Type B pancreatic cell (in vitro differentiated cells): ENCODE measurements at regions not wholly inside any gene's neighbourhood (a gene's known extent, or its start where the extent isn't known, plus 50 kb on each side); places are given as distances from the start of the nearest gene placed in this dataset.

Source experiments
- DNase-seq: peaks from one replicate; pipeline ENCODE4 v3.0.0; 2021; ENCODE audit warnings: mixed read lengths; ENCODE audit not compliant: unreplicated experiment; ENCODE audit errors: extremely low spot score
- H3K27ac Mint-ChIP-seq: 2 replicates; pipeline ENCODE4 v1.8.0; 2021; ENCODE audit warnings: mild to moderate bottlenecking, mixed read lengths
- H3K27me3 Mint-ChIP-seq: 2 replicates; pipeline ENCODE4 v1.8.0; 2021; ENCODE audit warnings: mixed read lengths
- H3K36me3 Mint-ChIP-seq: 2 replicates; pipeline ENCODE4 v1.8.0; 2021; ENCODE audit warnings: mixed read lengths
- H3K4me1 Mint-ChIP-seq: one replicate; pipeline ENCODE4 v1.8.0; 2021; ENCODE audit warnings: mixed read lengths; ENCODE audit not compliant: unreplicated experiment
- H3K4me3 Mint-ChIP-seq: 2 replicates; pipeline ENCODE4 v1.8.0; 2021; ENCODE audit warnings: mild to moderate bottlenecking, mixed read lengths
- H3K9me3 Mint-ChIP-seq: 2 replicates; pipeline ENCODE4 v1.8.0; 2021; ENCODE audit warnings: mixed read lengths
- TF ChIP-seq, protein P1 (sequence below): fragments of 200-600 bp; sonication (generic); conservative IDR thresholded peaks from 2 replicates; pipeline ENCODE4 v1.5.0; 2021; ENCODE audit warnings: antibody characterized with exemption, mild to moderate bottlenecking

DNA sequence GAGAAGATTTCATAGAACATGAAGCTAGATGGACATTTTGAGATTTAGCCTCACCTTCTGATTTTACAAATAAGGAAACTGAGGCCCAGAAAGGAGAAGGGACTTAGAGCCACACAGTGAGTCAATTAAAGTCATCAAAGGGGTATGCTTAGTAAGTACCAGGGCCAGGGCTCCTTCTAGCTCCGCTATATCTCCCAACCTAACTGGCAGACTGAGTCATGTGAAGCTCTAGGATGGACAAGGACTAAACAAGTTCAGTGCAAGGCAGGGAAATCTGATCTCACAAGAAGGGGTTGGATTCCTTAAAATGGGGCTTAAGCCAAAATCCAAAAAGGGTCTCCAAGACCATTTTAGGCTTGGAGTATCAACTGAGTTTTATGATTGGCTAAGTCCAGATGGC lies 215.8 kb downstream of the PHLDA1 start:
- TF ChIP-seq, protein P1, sequence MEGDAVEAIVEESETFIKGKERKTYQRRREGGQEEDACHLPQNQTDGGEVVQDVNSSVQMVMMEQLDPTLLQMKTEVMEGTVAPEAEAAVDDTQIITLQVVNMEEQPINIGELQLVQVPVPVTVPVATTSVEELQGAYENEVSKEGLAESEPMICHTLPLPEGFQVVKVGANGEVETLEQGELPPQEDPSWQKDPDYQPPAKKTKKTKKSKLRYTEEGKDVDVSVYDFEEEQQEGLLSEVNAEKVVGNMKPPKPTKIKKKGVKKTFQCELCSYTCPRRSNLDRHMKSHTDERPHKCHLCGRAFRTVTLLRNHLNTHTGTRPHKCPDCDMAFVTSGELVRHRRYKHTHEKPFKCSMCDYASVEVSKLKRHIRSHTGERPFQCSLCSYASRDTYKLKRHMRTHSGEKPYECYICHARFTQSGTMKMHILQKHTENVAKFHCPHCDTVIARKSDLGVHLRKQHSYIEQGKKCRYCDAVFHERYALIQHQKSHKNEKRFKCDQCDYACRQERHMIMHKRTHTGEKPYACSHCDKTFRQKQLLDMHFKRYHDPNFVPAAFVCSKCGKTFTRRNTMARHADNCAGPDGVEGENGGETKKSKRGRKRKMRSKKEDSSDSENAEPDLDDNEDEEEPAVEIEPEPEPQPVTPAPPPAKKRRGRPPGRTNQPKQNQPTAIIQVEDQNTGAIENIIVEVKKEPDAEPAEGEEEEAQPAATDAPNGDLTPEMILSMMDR, result no peak
- H3K4me1 Mint-ChIP-seq, result peaks cover 56% of the 10 kb centered on the region
- H3K27ac Mint-ChIP-seq, result peak overlapping the region; percentile 52
- no peaks in the 10 kb centered on the region for H3K27me3 Mint-ChIP-seq
- H3K36me3 Mint-ChIP-seq, result peaks cover 4% of the 10 kb centered on the region
- H3K4me3 Mint-ChIP-seq, result no peak overlapping the region
- no peaks in the 10 kb centered on the region for H3K9me3 Mint-ChIP-seq
- no peak for DNase-seq

DNA sequence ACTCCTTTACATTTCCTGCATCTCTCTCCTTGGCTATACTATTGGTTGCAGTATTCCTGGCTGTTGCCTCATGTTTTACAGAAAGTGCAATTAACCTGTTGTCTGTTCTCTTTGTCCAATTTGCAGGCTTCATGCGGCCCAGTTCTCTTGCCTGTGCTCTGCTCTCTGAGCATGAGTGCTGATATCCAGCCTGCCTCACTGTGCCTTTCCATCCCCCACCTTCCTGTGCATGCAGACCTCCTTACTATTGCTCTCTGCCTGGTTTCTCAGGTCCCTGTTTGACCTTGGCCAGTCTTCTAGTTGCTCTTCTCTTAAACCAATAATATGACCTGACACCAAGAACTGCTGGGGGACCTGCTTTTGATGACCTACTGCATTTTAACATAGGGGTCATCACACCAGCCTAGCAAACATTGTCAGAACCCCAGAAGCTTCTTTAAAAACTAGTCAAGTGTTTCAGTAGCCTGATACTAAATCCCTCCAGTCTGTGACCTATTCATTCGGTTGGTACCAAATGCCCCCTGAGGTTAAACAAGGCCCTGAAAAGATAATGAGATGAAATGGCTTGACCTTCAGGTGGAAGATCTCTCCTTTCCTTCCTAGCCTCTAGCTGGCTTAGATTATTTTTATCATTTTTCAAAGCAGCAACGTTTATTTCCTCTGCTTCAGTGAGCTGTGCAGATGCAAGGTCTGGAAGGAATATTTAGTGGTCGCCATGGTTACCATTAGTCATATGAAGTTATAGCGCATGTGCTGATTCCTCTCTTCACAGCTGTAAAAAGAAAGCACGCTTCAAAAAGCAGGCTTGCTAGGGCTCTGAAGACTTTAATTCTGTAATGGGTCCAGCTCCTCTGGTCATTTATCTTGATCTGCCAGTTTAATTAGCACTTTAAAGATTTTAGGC lies 216.5 kb downstream of the PHLDA1 start:
- H3K27me3 Mint-ChIP-seq, result no peaks in the 10 kb centered on the region
- no peak for DNase-seq
- no peaks in the 10 kb centered on the region for H3K9me3 Mint-ChIP-seq
- TF ChIP-seq, protein P1, result no peak
- H3K4me1 Mint-ChIP-seq, result peaks cover 51% of the 10 kb centered on the region
- H3K4me3 Mint-ChIP-seq, result no peak overlapping the region
- peaks cover 4% of the 10 kb centered on the region for H3K36me3 Mint-ChIP-seq
- H3K27ac Mint-ChIP-seq, result peak overlapping the region; percentile 52

DNA sequence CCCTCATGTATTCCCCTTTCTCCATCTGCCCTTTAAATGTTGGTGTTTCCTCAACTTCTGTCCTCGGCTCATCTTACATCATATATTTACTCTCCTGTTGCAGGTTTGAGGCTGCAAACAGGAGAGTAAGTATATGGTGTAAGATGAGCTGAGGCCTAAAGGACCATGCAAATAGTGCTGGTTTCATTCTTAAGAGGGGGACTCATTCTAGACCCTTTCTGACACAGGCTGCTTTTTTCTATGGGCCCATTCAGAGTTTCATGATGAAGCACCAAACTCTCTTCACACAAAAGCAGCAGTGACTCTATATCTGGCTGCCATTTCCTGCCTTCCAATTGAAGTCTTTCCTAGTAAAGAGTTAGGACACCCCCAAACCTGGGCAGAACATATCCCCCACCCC lies 218.5 kb downstream of the PHLDA1 start:
- TF ChIP-seq, protein P1, result no peak
- no peaks in the 10 kb centered on the region for H3K36me3 Mint-ChIP-seq
- peak overlapping the region; percentile 3 for H3K4me3 Mint-ChIP-seq
- no peaks in the 10 kb centered on the region for H3K9me3 Mint-ChIP-seq
- peaks cover 54% of the 10 kb centered on the region for H3K4me1 Mint-ChIP-seq
- no peak for DNase-seq
- no peaks in the 10 kb centered on the region for H3K27me3 Mint-ChIP-seq
- H3K27ac Mint-ChIP-seq, result no peak overlapping the region

DNA sequence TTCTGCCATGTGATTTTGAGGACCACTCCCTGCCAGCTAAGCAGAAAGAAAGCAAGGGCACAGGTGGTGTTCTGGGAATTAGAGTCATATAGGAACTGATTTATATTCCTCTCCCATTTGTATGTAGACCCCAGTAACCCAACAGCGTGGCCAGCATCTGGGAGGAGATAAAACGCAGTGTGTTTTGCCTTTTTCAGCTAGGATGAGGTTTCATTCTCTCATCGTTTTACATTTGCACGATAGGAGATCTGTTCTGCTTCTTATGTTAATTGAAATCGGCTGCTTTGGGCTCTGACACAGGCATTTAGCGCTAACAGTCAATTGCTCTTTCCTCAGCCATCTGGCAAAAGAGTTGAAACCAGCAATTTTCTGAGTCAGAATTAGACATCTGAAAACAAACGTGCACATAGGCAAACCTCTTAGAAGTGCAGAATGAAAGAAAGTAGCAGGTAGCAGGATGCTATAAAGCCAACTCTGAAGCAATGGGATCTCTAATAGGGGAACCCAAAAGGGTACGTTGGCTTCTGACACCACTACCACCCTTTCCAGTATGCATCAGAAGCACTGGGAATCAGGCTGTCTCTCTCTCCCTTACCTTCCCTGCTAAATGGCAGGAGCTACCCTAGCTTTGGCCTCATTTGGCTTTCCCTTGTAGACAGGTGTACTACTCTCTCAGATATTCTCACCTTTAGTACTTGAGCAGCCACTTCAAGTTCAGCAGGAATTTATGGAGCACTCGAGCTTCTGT lies 219.1 kb downstream of the PHLDA1 start:
- DNase-seq, result no peak
- Mint-ChIP-seq H3K4me1 (peaks cover 54% of the 10 kb centered on the region), H3K4me3 (peak overlapping the region; percentile 3), H3K27me3 (no peaks in the 10 kb centered on the region), H3K36me3 (no peaks in the 10 kb centered on the region), H3K27ac (no peak overlapping the region), H3K9me3 (no peaks in the 10 kb centered on the region)
- TF ChIP-seq, protein P1, result no peak

DNA sequence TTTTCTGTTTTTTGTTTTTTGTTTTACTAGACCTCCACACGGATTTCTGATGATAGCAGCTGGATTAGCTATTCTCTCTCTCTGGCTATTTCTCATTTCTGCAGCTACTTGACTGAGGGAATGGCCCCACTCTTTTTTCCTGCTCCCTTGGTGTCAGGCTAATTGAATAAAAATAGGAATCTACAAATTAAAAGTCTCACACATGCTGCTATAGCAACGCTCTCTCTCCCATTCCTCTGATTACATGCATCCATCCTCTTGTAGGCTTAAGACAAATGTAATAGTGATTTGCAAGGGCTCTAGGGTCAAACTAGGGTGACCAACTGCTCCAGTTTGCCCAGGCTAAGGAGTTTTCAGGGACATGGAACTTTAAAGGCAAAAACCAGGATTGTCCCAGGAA lies 221.8 kb downstream of the PHLDA1 start:
- peaks cover 3% of the 10 kb centered on the region for H3K9me3 Mint-ChIP-seq
- H3K27me3 Mint-ChIP-seq, result no peaks in the 10 kb centered on the region
- DNase-seq, result no peak
- no peak overlapping the region for H3K4me3 Mint-ChIP-seq
- no peaks in the 10 kb centered on the region for H3K36me3 Mint-ChIP-seq
- TF ChIP-seq, protein P1, result no peak
- peaks cover 45% of the 10 kb centered on the region for H3K4me1 Mint-ChIP-seq
- no peak overlapping the region for H3K27ac Mint-ChIP-seq
